Neural progenitor cell (in vitro differentiated cells): ENCODE measurements at regions not wholly inside any gene's neighbourhood (a gene's known extent, or its start where the extent isn't known, plus 50 kb on each side); places are given as distances from the start of the nearest gene placed in this dataset.

Experiments
- CTCF ChIP-seq: fragments of 200-600 bp; sonication (generic); IDR thresholded peaks from 2 replicates; pipeline ENCODE4 v1.5.1; 2017; ENCODE audit warnings: antibody characterized with exemption, mild to moderate bottlenecking
- EZH2phosphoT487 ChIP-seq: fragments of 200-600 bp; sonication (generic); IDR thresholded peaks from 2 replicates; pipeline ENCODE4 v1.6.1; 2017; ENCODE audit warnings: antibody characterized with exemption

- TF ChIP-seq CTCF (peak; percentile 91), EZH2phosphoT487 (no peak)
These were observed 343.5 kb downstream of the RAPGEF2 start for GRCh38 chr4:159446266-159446976.
